Upper lobe of left lung (tissue), 4 donors: ENCODE measurements at regions not wholly inside any gene's neighbourhood (a gene's known extent, or its start where the extent isn't known, plus 50 kb on each side); places are given as distances from the start of the nearest gene placed in this dataset.
"Not testable (repeated sequence)": the region's sequence is repeated elsewhere in the genome, so short reads cannot be mapped to it uniquely, and the experiment has no call there.

ENCODE experiments used
- EP300 ChIP-seq, 4 donors: sonication (generic); formaldehyde crosslinking; IDR thresholded peaks; one replicate each; pipeline ENCODE4 v1.5.1; 2017; ENCODE audit warnings: antibody characterized with exemption in 4 of 4, control low read depth in 2 of 4
- POLR2A ChIP-seq, 4 donors: fragments of 450-650 bp; IDR thresholded peaks; one replicate each; pipeline ENCODE4 v1.5.1; 2016 to 2017; ENCODE audit warnings: antibody characterized with exemption in 4 of 4, mild to moderate bottlenecking in 2 of 4
- TF ChIP-seq, protein P1 (sequence below), 6 experiments: fragments of 450-650 bp in 4 of 6; fragments of 200-600 bp in 2 of 6; sonication (generic) in 2 of 6; IDR thresholded peaks; one replicate each; pipeline ENCODE4 v1.5.1; 2016 to 2019; ENCODE audit warnings: antibody characterized with exemption in 6 of 6

DNA sequence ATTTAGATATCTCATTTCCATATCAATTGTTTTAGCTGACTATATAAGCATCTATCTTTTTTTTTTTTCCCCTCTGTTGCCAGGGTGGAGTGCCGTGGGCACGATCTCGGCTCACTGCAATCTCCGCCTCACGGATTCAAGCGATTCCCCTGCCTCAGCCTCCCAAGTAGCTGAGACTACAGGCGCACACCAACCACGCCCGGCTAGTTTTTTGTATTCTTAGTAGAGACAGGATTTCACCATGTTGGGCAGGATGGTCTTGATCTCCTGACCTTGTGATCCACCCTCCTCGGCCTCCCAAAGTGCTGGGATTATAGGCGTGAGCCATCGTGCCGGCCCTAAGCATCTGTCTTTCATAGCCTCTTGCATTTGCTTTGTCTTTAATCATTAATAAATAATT, 279.5 kb upstream of the SLC16A7 start:
- TF ChIP-seq, protein P1, sequence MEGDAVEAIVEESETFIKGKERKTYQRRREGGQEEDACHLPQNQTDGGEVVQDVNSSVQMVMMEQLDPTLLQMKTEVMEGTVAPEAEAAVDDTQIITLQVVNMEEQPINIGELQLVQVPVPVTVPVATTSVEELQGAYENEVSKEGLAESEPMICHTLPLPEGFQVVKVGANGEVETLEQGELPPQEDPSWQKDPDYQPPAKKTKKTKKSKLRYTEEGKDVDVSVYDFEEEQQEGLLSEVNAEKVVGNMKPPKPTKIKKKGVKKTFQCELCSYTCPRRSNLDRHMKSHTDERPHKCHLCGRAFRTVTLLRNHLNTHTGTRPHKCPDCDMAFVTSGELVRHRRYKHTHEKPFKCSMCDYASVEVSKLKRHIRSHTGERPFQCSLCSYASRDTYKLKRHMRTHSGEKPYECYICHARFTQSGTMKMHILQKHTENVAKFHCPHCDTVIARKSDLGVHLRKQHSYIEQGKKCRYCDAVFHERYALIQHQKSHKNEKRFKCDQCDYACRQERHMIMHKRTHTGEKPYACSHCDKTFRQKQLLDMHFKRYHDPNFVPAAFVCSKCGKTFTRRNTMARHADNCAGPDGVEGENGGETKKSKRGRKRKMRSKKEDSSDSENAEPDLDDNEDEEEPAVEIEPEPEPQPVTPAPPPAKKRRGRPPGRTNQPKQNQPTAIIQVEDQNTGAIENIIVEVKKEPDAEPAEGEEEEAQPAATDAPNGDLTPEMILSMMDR (IDR thresholded peaks at IDR 0.05) = not testable (repeated sequence)
- TF ChIP-seq POLR2A, EP300 (IDR thresholded peaks at IDR 0.05): not testable (repeated sequence)
